Coronary artery (tissue), 2 donors: ENCODE measurements at regions not wholly inside any gene's neighbourhood (a gene's known extent, or its start where the extent isn't known, plus 50 kb on each side); places are given as distances from the start of the nearest gene placed in this dataset.
"Not testable (repeated sequence)": the region's sequence is repeated elsewhere in the genome, so short reads cannot be mapped to it uniquely, and the experiment has no call there.

ENCODE experiments used
- DNase-seq: peaks from one replicate; pipeline ENCODE4 v3.0.0-alpha.2; 2017; ENCODE audit warnings: low spot score
- H3K27ac ChIP-seq, 2 donors: fragments of 200-600 bp; sonication (generic); one replicate each; pipeline ENCODE4 v1.5.1; 2016 to 2019
- H3K4me3 ChIP-seq: fragments of 200-600 bp; sonication (generic); 2 replicates; pipeline ENCODE4 v1.5.1; 2016; ENCODE audit warnings: mild to moderate bottlenecking, moderate library complexity
- CTCF ChIP-seq: fragments of 200-600 bp; sonication (generic); IDR thresholded peaks from one replicate; pipeline ENCODE4 v1.5.1; 2019; ENCODE audit warnings: antibody characterized with exemption

GRCh38 chr6:145093226-145093625, 642.1 kb downstream of the EPM2A start:
- Histone ChIP-seq H3K27ac (no peak overlapping the region), H3K4me3 (no peak overlapping the region)
- no peak for TF ChIP-seq CTCF
- no peak for DNase-seq

- TF ChIP-seq CTCF = no peak
- Histone ChIP-seq H3K4me3 (no peak overlapping the region), H3K27ac (no peak overlapping the region)
- DNase-seq = no peak
Observed at GRCh38 chr6:145096846-145097245, 638.5 kb downstream of the EPM2A start.

GRCh38 chr6:145098127-145098526, 637.2 kb downstream of the EPM2A start:
- not testable (repeated sequence) for H3K27ac ChIP-seq, DNase-seq, H3K4me3 ChIP-seq

GRCh38 chr6:145099713-145100112, 635.6 kb downstream of the EPM2A start:
- DNase-seq = no peak
- TF ChIP-seq CTCF = no peak
- Histone ChIP-seq H3K27ac (no peak overlapping the region), H3K4me3 (no peak overlapping the region)

- Histone ChIP-seq H3K27ac (no peak overlapping the region), H3K4me3 (no peak overlapping the region)
- no peak for DNase-seq
- TF ChIP-seq CTCF = no peak
Observed at GRCh38 chr6:145110109-145110508, 625.2 kb downstream of the EPM2A start.

GRCh38 chr6:145111407-145111806, 623.9 kb downstream of the EPM2A start:
- H3K4me3 ChIP-seq, H3K27ac ChIP-seq, DNase-seq: not testable (repeated sequence)

- no peak overlapping the region for H3K27ac ChIP-seq
- DNase-seq = no peak
- no peak overlapping the region for H3K4me3 ChIP-seq
- no peak for TF ChIP-seq CTCF
Observed at GRCh38 chr6:145112711-145113148, 622.6 kb downstream of the EPM2A start.

- no peak for DNase-seq
- no peak for TF ChIP-seq CTCF
- Histone ChIP-seq H3K4me3 (no peak overlapping the region), H3K27ac (no peak overlapping the region)
Observed at GRCh38 chr6:145115638-145116037, 619.7 kb downstream of the EPM2A start.
